ENCODE measurements at regions not wholly inside any gene's neighbourhood (a gene's known extent, or its start where the extent isn't known, plus 50 kb on each side); places are given as distances from the start of the nearest gene placed in this dataset.

DNA sequence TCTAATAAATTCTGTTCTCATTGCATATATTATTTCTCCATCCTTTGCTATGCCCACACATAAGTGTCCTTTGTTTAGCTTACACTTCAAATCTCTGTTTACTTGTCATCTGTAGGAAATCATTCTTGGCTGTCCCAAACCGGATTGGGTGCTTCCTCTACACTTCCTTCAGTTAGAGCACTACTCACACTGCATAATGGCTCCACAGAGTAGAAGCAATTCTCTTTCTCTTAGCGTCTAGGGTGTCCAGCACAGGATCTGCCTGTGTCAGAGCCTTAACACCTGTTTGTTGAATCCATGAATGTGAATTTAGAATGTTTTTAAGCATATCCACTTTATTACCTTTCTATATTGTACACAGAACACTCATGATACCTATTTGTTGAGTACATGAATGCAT is 87.0 kb upstream of the BMP2 start:
- Histone ChIP-seq H3K4me3 (ENCODE audit: low read depth in 1 of 3, low read length in 3 of 3) (no peak overlapping the region), H3K27me3 (ENCODE audit: control insufficient read depth in 4 of 4, insufficient read depth in 4 of 4, low read length in 3 of 4) (no peaks in the 10 kb centered on the region), H3K9me3 (ENCODE audit: control insufficient read depth in 4 of 4, low read length in 3 of 4) (no peaks in the 10 kb centered on the region), H3K4me1 (ENCODE audit: control insufficient read depth in 4 of 4, insufficient read depth in 4 of 4, low read length in 3 of 4) (no peaks in the 10 kb centered on the region), H3K36me3 (ENCODE audit: control insufficient read depth in 4 of 4, insufficient read depth in 3 of 4, low read depth in 1 of 4, low read length in 3 of 4) (no peaks in the 10 kb centered on the region), H3K9ac (ENCODE audit: low read depth in 1 of 2, low read length in 2 of 2) (no peak overlapping the region), H3K27ac (ENCODE audit: low read depth in 1 of 2, low read length in 2 of 2) (no peak overlapping the region)
- 61% methylated on average over 2 of the region's 2 CpGs for WGBS
- DNase-seq (ENCODE audit: low spot score): no peak
- no peak for TF ChIP-seq TAF1 (conservative IDR thresholded peaks at IDR 0.05)
- TF ChIP-seq YY1 (IDR thresholded peaks at IDR 0.05): no peak
- TF ChIP-seq HNF4G (IDR thresholded peaks at IDR 0.05): no peak
- TF ChIP-seq FOXA1 (IDR thresholded peaks at IDR 0.05): no peak
- no peak for TF ChIP-seq RXRA (IDR thresholded peaks at IDR 0.05)
- TF ChIP-seq, protein P1, sequence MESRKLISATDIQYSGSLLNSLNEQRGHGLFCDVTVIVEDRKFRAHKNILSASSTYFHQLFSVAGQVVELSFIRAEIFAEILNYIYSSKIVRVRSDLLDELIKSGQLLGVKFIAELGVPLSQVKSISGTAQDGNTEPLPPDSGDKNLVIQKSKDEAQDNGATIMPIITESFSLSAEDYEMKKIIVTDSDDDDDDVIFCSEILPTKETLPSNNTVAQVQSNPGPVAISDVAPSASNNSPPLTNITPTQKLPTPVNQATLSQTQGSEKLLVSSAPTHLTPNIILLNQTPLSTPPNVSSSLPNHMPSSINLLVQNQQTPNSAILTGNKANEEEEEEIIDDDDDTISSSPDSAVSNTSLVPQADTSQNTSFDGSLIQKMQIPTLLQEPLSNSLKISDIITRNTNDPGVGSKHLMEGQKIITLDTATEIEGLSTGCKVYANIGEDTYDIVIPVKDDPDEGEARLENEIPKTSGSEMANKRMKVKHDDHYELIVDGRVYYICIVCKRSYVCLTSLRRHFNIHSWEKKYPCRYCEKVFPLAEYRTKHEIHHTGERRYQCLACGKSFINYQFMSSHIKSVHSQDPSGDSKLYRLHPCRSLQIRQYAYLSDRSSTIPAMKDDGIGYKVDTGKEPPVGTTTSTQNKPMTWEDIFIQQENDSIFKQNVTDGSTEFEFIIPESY (IDR thresholded peaks at IDR 0.05): no peak
- TF ChIP-seq, protein P2, sequence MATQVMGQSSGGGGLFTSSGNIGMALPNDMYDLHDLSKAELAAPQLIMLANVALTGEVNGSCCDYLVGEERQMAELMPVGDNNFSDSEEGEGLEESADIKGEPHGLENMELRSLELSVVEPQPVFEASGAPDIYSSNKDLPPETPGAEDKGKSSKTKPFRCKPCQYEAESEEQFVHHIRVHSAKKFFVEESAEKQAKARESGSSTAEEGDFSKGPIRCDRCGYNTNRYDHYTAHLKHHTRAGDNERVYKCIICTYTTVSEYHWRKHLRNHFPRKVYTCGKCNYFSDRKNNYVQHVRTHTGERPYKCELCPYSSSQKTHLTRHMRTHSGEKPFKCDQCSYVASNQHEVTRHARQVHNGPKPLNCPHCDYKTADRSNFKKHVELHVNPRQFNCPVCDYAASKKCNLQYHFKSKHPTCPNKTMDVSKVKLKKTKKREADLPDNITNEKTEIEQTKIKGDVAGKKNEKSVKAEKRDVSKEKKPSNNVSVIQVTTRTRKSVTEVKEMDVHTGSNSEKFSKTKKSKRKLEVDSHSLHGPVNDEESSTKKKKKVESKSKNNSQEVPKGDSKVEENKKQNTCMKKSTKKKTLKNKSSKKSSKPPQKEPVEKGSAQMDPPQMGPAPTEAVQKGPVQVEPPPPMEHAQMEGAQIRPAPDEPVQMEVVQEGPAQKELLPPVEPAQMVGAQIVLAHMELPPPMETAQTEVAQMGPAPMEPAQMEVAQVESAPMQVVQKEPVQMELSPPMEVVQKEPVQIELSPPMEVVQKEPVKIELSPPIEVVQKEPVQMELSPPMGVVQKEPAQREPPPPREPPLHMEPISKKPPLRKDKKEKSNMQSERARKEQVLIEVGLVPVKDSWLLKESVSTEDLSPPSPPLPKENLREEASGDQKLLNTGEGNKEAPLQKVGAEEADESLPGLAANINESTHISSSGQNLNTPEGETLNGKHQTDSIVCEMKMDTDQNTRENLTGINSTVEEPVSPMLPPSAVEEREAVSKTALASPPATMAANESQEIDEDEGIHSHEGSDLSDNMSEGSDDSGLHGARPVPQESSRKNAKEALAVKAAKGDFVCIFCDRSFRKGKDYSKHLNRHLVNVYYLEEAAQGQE (IDR thresholded peaks at IDR 0.05): no peak
- TF ChIP-seq, protein P3, sequence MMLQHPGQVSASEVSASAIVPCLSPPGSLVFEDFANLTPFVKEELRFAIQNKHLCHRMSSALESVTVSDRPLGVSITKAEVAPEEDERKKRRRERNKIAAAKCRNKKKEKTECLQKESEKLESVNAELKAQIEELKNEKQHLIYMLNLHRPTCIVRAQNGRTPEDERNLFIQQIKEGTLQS (IDR thresholded peaks at IDR 0.05): no peak
- no peak for TF ChIP-seq EGR1 (IDR thresholded peaks at IDR 0.05; ENCODE audit: low read depth in 2 of 2)
- TF ChIP-seq GABPA (IDR thresholded peaks at IDR 0.05 in 1 of 2, conservative IDR thresholded peaks at IDR 0.05 in 1 of 2): no peak
- TF ChIP-seq NR2F2 (IDR thresholded peaks at IDR 0.05): no peak
- TF ChIP-seq, protein P4, sequence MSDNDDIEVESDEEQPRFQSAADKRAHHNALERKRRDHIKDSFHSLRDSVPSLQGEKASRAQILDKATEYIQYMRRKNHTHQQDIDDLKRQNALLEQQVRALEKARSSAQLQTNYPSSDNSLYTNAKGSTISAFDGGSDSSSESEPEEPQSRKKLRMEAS (IDR thresholded peaks at IDR 0.05): no peak
- no peak for TF ChIP-seq HNF4A (conservative IDR thresholded peaks at IDR 0.05)

DNA sequence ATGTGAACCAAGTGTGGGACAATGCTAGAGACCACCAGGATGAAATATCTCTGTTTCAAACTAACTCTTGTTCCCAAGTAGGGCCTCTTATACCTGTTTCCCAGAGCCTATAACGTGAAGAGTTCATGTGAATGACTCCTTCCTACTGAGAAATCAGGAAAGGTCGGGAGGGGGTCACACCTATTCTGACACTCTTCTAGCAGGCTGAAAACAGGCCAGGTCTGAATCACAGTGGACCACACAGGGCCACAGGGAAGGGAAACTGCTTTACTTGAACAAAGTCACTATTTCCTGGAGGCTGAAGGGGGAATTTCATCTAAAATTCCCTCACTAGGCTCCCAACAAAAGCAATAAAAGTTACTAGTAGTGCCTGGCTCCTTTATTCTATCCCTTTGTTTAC is 88.4 kb upstream of the BMP2 start:
- DNase-seq (ENCODE audit: low spot score): no peak
- Histone ChIP-seq H3K4me3 (ENCODE audit: low read depth in 1 of 3, low read length in 3 of 3) (no peak overlapping the region), H3K27me3 (ENCODE audit: control insufficient read depth in 4 of 4, insufficient read depth in 4 of 4, low read length in 3 of 4) (no peaks in the 10 kb centered on the region), H3K9ac (ENCODE audit: low read depth in 1 of 2, low read length in 2 of 2) (no peak overlapping the region), H3K36me3 (ENCODE audit: control insufficient read depth in 4 of 4, insufficient read depth in 3 of 4, low read depth in 1 of 4, low read length in 3 of 4) (no peaks in the 10 kb centered on the region), H3K4me1 (ENCODE audit: control insufficient read depth in 4 of 4, insufficient read depth in 4 of 4, low read length in 3 of 4) (no peaks in the 10 kb centered on the region), H3K9me3 (ENCODE audit: control insufficient read depth in 4 of 4, low read length in 3 of 4) (no peaks in the 10 kb centered on the region), H3K27ac (ENCODE audit: low read depth in 1 of 2, low read length in 2 of 2) (no peak overlapping the region)
- 87% methylated on average over 2 of the region's 2 CpGs for whole genome bisulfite sequencing
- TF ChIP-seq, protein P2 (IDR thresholded peaks at IDR 0.05): no peak
- TF ChIP-seq JUND (IDR thresholded peaks at IDR 0.05): no peak
- TF ChIP-seq YY1 (IDR thresholded peaks at IDR 0.05): no peak
- TF ChIP-seq EGR1 (IDR thresholded peaks at IDR 0.05; ENCODE audit: low read depth in 2 of 2): no peak
- TF ChIP-seq, protein P1 (IDR thresholded peaks at IDR 0.05): no peak
- no peak for TF ChIP-seq NR2F2 (IDR thresholded peaks at IDR 0.05)
- no peak for TF ChIP-seq HNF4A (conservative IDR thresholded peaks at IDR 0.05)
- no peak for TF ChIP-seq TAF1 (conservative IDR thresholded peaks at IDR 0.05)
- TF ChIP-seq RAD21 (IDR thresholded peaks at IDR 0.05): no peak
- TF ChIP-seq, protein P5, sequence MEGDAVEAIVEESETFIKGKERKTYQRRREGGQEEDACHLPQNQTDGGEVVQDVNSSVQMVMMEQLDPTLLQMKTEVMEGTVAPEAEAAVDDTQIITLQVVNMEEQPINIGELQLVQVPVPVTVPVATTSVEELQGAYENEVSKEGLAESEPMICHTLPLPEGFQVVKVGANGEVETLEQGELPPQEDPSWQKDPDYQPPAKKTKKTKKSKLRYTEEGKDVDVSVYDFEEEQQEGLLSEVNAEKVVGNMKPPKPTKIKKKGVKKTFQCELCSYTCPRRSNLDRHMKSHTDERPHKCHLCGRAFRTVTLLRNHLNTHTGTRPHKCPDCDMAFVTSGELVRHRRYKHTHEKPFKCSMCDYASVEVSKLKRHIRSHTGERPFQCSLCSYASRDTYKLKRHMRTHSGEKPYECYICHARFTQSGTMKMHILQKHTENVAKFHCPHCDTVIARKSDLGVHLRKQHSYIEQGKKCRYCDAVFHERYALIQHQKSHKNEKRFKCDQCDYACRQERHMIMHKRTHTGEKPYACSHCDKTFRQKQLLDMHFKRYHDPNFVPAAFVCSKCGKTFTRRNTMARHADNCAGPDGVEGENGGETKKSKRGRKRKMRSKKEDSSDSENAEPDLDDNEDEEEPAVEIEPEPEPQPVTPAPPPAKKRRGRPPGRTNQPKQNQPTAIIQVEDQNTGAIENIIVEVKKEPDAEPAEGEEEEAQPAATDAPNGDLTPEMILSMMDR (IDR thresholded peaks at IDR 0.05; ENCODE audit: low read depth, low read length, missing input control): no peak
- TF ChIP-seq HNF4G (IDR thresholded peaks at IDR 0.05): no peak
- no peak for TF ChIP-seq RXRA (IDR thresholded peaks at IDR 0.05)
- no peak for TF ChIP-seq FOXA2 (IDR thresholded peaks at IDR 0.05)
- TF ChIP-seq FOXA1 (IDR thresholded peaks at IDR 0.05): no peak
